GM23338 (cell line): ENCODE measurements at regions not wholly inside any gene's neighbourhood (a gene's known extent, or its start where the extent isn't known, plus 50 kb on each side); places are given as distances from the start of the nearest gene placed in this dataset.

Source experiments
- ATAC-seq: fragments of 200-7000 bp; cut with Tn5 transposase; 3 replicates; pipeline ENCODE4 v1.9.1; 2020
- DNase-seq: peaks from one replicate; pipeline ENCODE4 v3.0.0-alpha.2; 2015; ENCODE audit warnings: low spot score
- H2AFZ ChIP-seq: fragments of 200-600 bp; sonication (generic); 2 replicates; pipeline ENCODE4 v1.8.0; 2016; ENCODE audit warnings: antibody characterized with exemption, mild to moderate bottlenecking, moderate library complexity
- H3F3A ChIP-seq: fragments of 200-600 bp; sonication (generic); replicated peaks from 2 replicates; pipeline ENCODE4 v1.8.0; 2017; ENCODE audit warnings: antibody characterized with exemption, mixed run types, low read depth
- H3K27ac ChIP-seq: fragments of 200-600 bp; sonication (generic); 2 replicates; pipeline ENCODE4 v1.6.1; 2016; ENCODE audit warnings: low read depth
- H3K27me3 ChIP-seq: fragments of 200-600 bp; sonication (generic); 2 replicates; pipeline ENCODE4 v1.8.0; 2016; ENCODE audit warnings: mild to moderate bottlenecking, mixed run types, moderate library complexity; ENCODE audit not compliant: insufficient read depth
- H3K36me3 ChIP-seq: fragments of 200-600 bp; sonication (generic); 2 replicates; pipeline ENCODE4 v1.8.0; 2016; ENCODE audit warnings: mild to moderate bottlenecking; ENCODE audit not compliant: insufficient read depth
- H3K4me1 ChIP-seq: fragments of 200-600 bp; sonication (generic); 2 replicates; pipeline ENCODE4 v1.8.0; 2016; ENCODE audit warnings: mild to moderate bottlenecking, moderate library complexity; ENCODE audit not compliant: insufficient read depth
- H3K4me2 ChIP-seq: fragments of 200-600 bp; sonication (generic); 2 replicates; pipeline ENCODE4 v1.7.1; 2017; ENCODE audit warnings: mixed run types
- H3K4me3 ChIP-seq: fragments of 200-600 bp; sonication (generic); 2 replicates; pipeline ENCODE4 v1.6.1; 2016; ENCODE audit warnings: mixed run types
- H3K79me2 ChIP-seq: fragments of 200-600 bp; sonication (generic); replicated peaks from 2 replicates; pipeline ENCODE4 v1.8.0; 2017; ENCODE audit warnings: mild to moderate bottlenecking; ENCODE audit not compliant: insufficient read depth
- H3K9me2 ChIP-seq: fragments of 200-600 bp; sonication (generic); 2 replicates; pipeline ENCODE4 v1.8.0; 2017; ENCODE audit not compliant: insufficient read depth
- H4K20me1 ChIP-seq: fragments of 200-600 bp; sonication (generic); replicated peaks from 2 replicates; pipeline ENCODE4 v1.8.0; 2017; ENCODE audit warnings: mild to moderate bottlenecking; ENCODE audit not compliant: insufficient read depth
- H3K27ac Mint-ChIP-seq: 2 replicates; pipeline ENCODE4 v1.8.0; 2020; ENCODE audit warnings: inconsistent platforms, mild to moderate bottlenecking, moderate library complexity, mixed read lengths
- H3K27me3 Mint-ChIP-seq: 3 replicates; pipeline ENCODE4 v1.8.0; 2022; ENCODE audit warnings: low read depth, mild to moderate bottlenecking, moderate library complexity, mixed read lengths, inconsistent platforms; ENCODE audit not compliant: insufficient read depth, poor library complexity
- H3K36me3 Mint-ChIP-seq: 3 replicates; pipeline ENCODE4 v1.8.0; 2021; ENCODE audit warnings: low read depth, mild to moderate bottlenecking, inconsistent platforms, moderate library complexity, mixed read lengths
- H3K4me1 Mint-ChIP-seq: 3 replicates; pipeline ENCODE4 v1.8.0; 2020; ENCODE audit warnings: mild to moderate bottlenecking, inconsistent platforms, mixed read lengths
- H3K4me3 Mint-ChIP-seq: 3 replicates; pipeline ENCODE4 v1.8.0; 2021; ENCODE audit warnings: moderate library complexity, mild to moderate bottlenecking, inconsistent platforms, mixed read lengths
- H3K9me3 Mint-ChIP-seq: 3 replicates; pipeline ENCODE4 v1.8.0; 2020; ENCODE audit warnings: moderate library complexity, mild to moderate bottlenecking, inconsistent platforms, mixed read lengths
- CREB1 ChIP-seq: fragments of 250-450 bp; sonication (Bioruptor Pico); IDR thresholded peaks from 2 replicates; pipeline ENCODE4 v1.5.0; 2020; ENCODE audit warnings: low read depth, mild to moderate bottlenecking, moderate library complexity
- CTCF ChIP-seq, 2 experiments: fragments of 200-600 bp in 1 of 2; sonication (generic) in 1 of 2; conservative IDR thresholded peaks; 2 replicates each; pipeline versions ENCODE4 v1.5.1 to v1.6.1; 2016 to 2017; ENCODE audit warnings: antibody characterized with exemption in 2 of 2, low read depth in 2 of 2, mild to moderate bottlenecking in 2 of 2, moderate library complexity in 1 of 2
- ETS1 ChIP-seq: IDR thresholded peaks from 2 replicates; pipeline ENCODE4 v1.6.1; 2016; ENCODE audit warnings: antibody characterized with exemption
- EZH2 ChIP-seq: fragments of 200-600 bp; sonication (generic); IDR thresholded peaks from one replicate; pipeline ENCODE4 v1.8.0; 2017; ENCODE audit warnings: antibody characterized with exemption, mild to moderate bottlenecking, low read depth; ENCODE audit not compliant: unreplicated experiment
- EZH2phosphoT487 ChIP-seq: fragments of 200-600 bp; sonication (generic); IDR thresholded peaks from one replicate; pipeline ENCODE4 v1.8.1; 2018; ENCODE audit warnings: antibody characterized with exemption; ENCODE audit not compliant: unreplicated experiment
- JUNB ChIP-seq: IDR thresholded peaks from one replicate; pipeline ENCODE4 v1.6.1; 2016; ENCODE audit warnings: antibody characterized with exemption; ENCODE audit not compliant: unreplicated experiment
- NANOG ChIP-seq: IDR thresholded peaks from 2 replicates; pipeline ENCODE4 v1.6.1; 2016; ENCODE audit warnings: antibody characterized with exemption, borderline replicate concordance
- POLR2AphosphoS5 ChIP-seq: IDR thresholded peaks from 2 replicates; pipeline ENCODE4 v1.6.1; 2016; ENCODE audit warnings: antibody characterized with exemption, low read depth
- REST ChIP-seq: IDR thresholded peaks from one replicate; pipeline ENCODE4 v1.6.1; 2018; ENCODE audit warnings: antibody characterized with exemption; ENCODE audit not compliant: unreplicated experiment
- STAT1 ChIP-seq: IDR thresholded peaks from one replicate; pipeline ENCODE4 v1.6.1; 2016; ENCODE audit warnings: antibody characterized with exemption; ENCODE audit not compliant: unreplicated experiment
- ZNF114 ChIP-seq: fragments of 250-450 bp; sonication (Bioruptor Pico); IDR thresholded peaks from 2 replicates; pipeline ENCODE4 v1.5.0; 2020; ENCODE audit warnings: mild to moderate bottlenecking, moderate library complexity
- ZNF331 ChIP-seq: fragments of 250-450 bp; sonication (Bioruptor Pico); IDR thresholded peaks from 2 replicates; pipeline ENCODE4 v1.5.0; 2020; ENCODE audit warnings: low read depth, mild to moderate bottlenecking, moderate library complexity

- TF ChIP-seq REST (no peak), EZH2phosphoT487 (no peak), CREB1 (CRISPR knock-in tag) (no peak), ZNF114 (CRISPR knock-in tag) (no peak), ETS1 (no peak), ZNF331 (CRISPR knock-in tag) (no peak)
Observed at GRCh38 chr2:8409461-8410260, 272.2 kb upstream of the ID2 start (continued).

GRCh38 chr2:8412082-8412481, 269.8 kb upstream of the ID2 start:
- no peak overlapping the region for H3K4me2 ChIP-seq
- ATAC-seq: no peak
- no peak for TF ChIP-seq EZH2
- TF ChIP-seq STAT1: no peak
- no peak for TF ChIP-seq JUNB
- no peak for TF ChIP-seq NANOG
- TF ChIP-seq CTCF (conservative IDR thresholded peaks at IDR 0.05; ENCODE audit: low read depth in 2 of 2): no peak
- no peak for TF ChIP-seq POLR2AphosphoS5
- TF ChIP-seq ZNF331 (CRISPR knock-in tag): no peak
- TF ChIP-seq ZNF114 (CRISPR knock-in tag): no peak
- TF ChIP-seq ETS1: no peak
- no peak for TF ChIP-seq CREB1 (CRISPR knock-in tag)
- TF ChIP-seq EZH2phosphoT487: no peak
- no peak for TF ChIP-seq REST

More at GRCh38 chr2:8412082-8412481, 269.8 kb upstream of the ID2 start:
- no peaks in the 10 kb centered on the region for H3K27me3 ChIP-seq
- peaks cover 1% of the 10 kb centered on the region for H3K27me3 Mint-ChIP-seq
- no peak for DNase-seq
- H3K27ac ChIP-seq: no peak overlapping the region
- H2AFZ ChIP-seq: no peak overlapping the region
- no peaks in the 10 kb centered on the region for H3K36me3 ChIP-seq
- peaks cover 15% of the 10 kb centered on the region; the same call in 1 of the 2 replicates for H3K9me2 ChIP-seq
- H3K36me3 Mint-ChIP-seq: no peaks in the 10 kb centered on the region
- no peaks in the 10 kb centered on the region for H4K20me1 ChIP-seq
- H3K27ac Mint-ChIP-seq: no peak overlapping the region
- H3F3A ChIP-seq: no peaks in the 10 kb centered on the region
- H3K4me1 Mint-ChIP-seq: peaks cover 7% of the 10 kb centered on the region; the same call in 2 of the 3 replicates
- no peak overlapping the region for H3K4me3 Mint-ChIP-seq
- no peaks in the 10 kb centered on the region for H3K4me1 ChIP-seq
- H3K9me3 Mint-ChIP-seq: no peaks in the 10 kb centered on the region
- H3K79me2 ChIP-seq: no peaks in the 10 kb centered on the region
- H3K4me3 ChIP-seq: no peak overlapping the region
